Osteoblast (primary cell): ENCODE measurements at regions not wholly inside any gene's neighbourhood (a gene's known extent, or its start where the extent isn't known, plus 50 kb on each side); places are given as distances from the start of the nearest gene placed in this dataset.

ENCODE experiments used
- DNase-seq: peaks from one replicate; pipeline ENCODE4 v3.0.0; 2011; ENCODE audit warnings: low spot score, mixed read lengths; ENCODE audit not compliant: insufficient read length; ENCODE audit errors: missing footprints
- H2AFZ ChIP-seq: 2 replicates; pipeline ENCODE4 v1.6.0; 2011; ENCODE audit warnings: mild to moderate bottlenecking, low read length
- H3K27ac ChIP-seq: 2 replicates; pipeline ENCODE4 v1.5.1; 2011; ENCODE audit warnings: mild to moderate bottlenecking, low read depth, low read length, moderate library complexity
- H3K27me3 ChIP-seq: 2 replicates; pipeline ENCODE4 v1.6.0; 2012; ENCODE audit warnings: mild to moderate bottlenecking, control low read depth, inconsistent platforms, low read length, moderate library complexity; ENCODE audit not compliant: insufficient read depth
- H3K36me3 ChIP-seq: 2 replicates; pipeline ENCODE4 v1.5.1; 2011; ENCODE audit warnings: mild to moderate bottlenecking, low read length, control low read depth, moderate library complexity; ENCODE audit not compliant: insufficient read depth
- H3K4me1 ChIP-seq: 2 replicates; pipeline ENCODE4 v1.5.1; 2011; ENCODE audit warnings: mild to moderate bottlenecking, low read length, control low read depth, moderate library complexity; ENCODE audit not compliant: insufficient read depth
- H3K4me2 ChIP-seq: 2 replicates; pipeline ENCODE4 v1.6.0; 2011; ENCODE audit warnings: mild to moderate bottlenecking, low read length; ENCODE audit not compliant: insufficient read depth
- H3K4me3 ChIP-seq: fragments of 200-600 bp; sonication (generic); 3 replicates; pipeline ENCODE4 v1.5.1; 2012; ENCODE audit warnings: mild to moderate bottlenecking, low read length, inconsistent platforms; ENCODE audit not compliant: insufficient read depth
- H3K79me2 ChIP-seq: 2 replicates; pipeline ENCODE4 v1.6.0; 2012; ENCODE audit warnings: mild to moderate bottlenecking, low read length, control low read depth, inconsistent platforms; ENCODE audit not compliant: insufficient read depth
- H3K9me3 ChIP-seq: 2 replicates; pipeline ENCODE4 v1.5.1; 2011; ENCODE audit warnings: low read depth, low read length, control low read depth
- H4K20me1 ChIP-seq: 2 replicates; pipeline ENCODE4 v1.6.0; 2012; ENCODE audit warnings: mild to moderate bottlenecking, low read length, control low read depth; ENCODE audit not compliant: insufficient read depth
- CTCF ChIP-seq: IDR thresholded peaks from 2 replicates; pipeline ENCODE4 v1.5.1; 2011; ENCODE audit warnings: mild to moderate bottlenecking, low read depth, low read length, moderate library complexity; ENCODE audit errors: extremely low read depth

DNA sequence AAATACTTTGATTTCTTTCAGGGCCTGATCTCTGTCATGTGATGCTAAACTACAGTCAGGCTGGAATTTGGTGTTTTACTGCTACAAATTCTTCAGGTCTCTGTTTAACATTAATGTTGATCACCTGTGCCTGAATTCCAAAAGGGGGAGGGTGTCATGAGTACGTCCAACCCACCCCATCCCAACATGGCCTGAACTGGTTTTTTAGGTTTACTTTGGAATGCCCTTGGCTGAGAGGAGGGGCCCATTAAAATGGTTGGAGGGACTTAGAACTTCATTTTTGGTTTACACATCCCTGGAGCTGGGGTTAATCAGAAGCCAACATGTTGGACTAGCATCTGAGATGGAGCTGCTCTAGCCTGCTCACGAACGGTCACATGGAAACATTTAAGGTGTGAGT lies 60.8 kb upstream of the CFAP46 start:
- no peak for DNase-seq
- Histone ChIP-seq H3K4me1 (no peaks in the 10 kb centered on the region), H4K20me1 (no peaks in the 10 kb centered on the region), H3K36me3 (no peaks in the 10 kb centered on the region), H3K4me2 (no peak overlapping the region), H3K27me3 (peaks cover 4% of the 10 kb centered on the region), H3K27ac (no peak overlapping the region), H3K79me2 (no peaks in the 10 kb centered on the region), H3K9me3 (no peaks in the 10 kb centered on the region), H2AFZ (no peak overlapping the region), H3K4me3 (no peak overlapping the region)
- TF ChIP-seq CTCF = no peak

DNA sequence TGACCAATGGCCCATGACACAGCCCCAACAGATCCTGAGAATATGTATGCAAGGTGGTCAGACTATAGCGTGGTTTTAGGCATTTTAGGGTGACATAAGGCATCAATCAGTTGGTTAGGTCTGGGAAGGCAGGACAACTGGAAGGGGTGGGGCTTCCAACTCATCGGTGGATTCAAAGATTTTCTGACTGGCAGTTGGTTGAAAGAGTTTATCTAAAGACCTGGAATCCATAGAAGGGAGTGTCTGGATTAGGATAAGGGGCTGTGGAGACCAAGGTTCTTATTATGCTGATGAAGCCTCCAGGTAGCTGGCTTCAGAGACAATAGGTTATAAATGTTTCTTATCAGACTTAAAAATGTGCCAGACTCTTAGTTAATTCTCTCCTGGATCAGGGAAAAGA lies 60.3 kb upstream of the CFAP46 start:
- Histone ChIP-seq H3K4me1 (no peaks in the 10 kb centered on the region), H3K27ac (no peak overlapping the region), H4K20me1 (no peaks in the 10 kb centered on the region), H3K36me3 (no peaks in the 10 kb centered on the region), H3K27me3 (peaks cover 6% of the 10 kb centered on the region), H2AFZ (no peak overlapping the region), H3K4me2 (no peak overlapping the region), H3K4me3 (no peak overlapping the region), H3K79me2 (no peaks in the 10 kb centered on the region), H3K9me3 (no peaks in the 10 kb centered on the region)
- TF ChIP-seq CTCF = no peak
- no peak for DNase-seq

- H2AFZ ChIP-seq = no peak overlapping the region
- no peaks in the 10 kb centered on the region for H3K4me1 ChIP-seq
- no peaks in the 10 kb centered on the region for H3K36me3 ChIP-seq
- H3K4me3 ChIP-seq = no peak overlapping the region
- no peaks in the 10 kb centered on the region for H3K79me2 ChIP-seq
- H4K20me1 ChIP-seq = no peaks in the 10 kb centered on the region
- no peak overlapping the region for H3K4me2 ChIP-seq
- no peak overlapping the region for H3K27ac ChIP-seq
- peaks cover 9% of the 10 kb centered on the region for H3K27me3 ChIP-seq
- TF ChIP-seq CTCF = no peak
- no peaks in the 10 kb centered on the region for H3K9me3 ChIP-seq
- no peak for DNase-seq
These were observed 58.7 kb upstream of the CFAP46 start for GRCh38 chr10:133001114-133001513.

- Histone ChIP-seq H3K4me1 (no peaks in the 10 kb centered on the region), H3K9me3 (no peaks in the 10 kb centered on the region), H3K27ac (no peak overlapping the region), H3K27me3 (peaks cover 9% of the 10 kb centered on the region), H3K4me3 (no peak overlapping the region), H4K20me1 (no peaks in the 10 kb centered on the region), H2AFZ (no peak overlapping the region), H3K79me2 (no peaks in the 10 kb centered on the region), H3K4me2 (no peak overlapping the region), H3K36me3 (no peaks in the 10 kb centered on the region)
- no peak for TF ChIP-seq CTCF
- no peak for DNase-seq
These were observed 58.3 kb upstream of the CFAP46 start for GRCh38 chr10:133000648-133001047.
